ENCODE measurements at regions not wholly inside any gene's neighbourhood (a gene's known extent, or its start where the extent isn't known, plus 50 kb on each side); places are given as distances from the start of the nearest gene placed in this dataset.

GRCh38 chr6:99814230-99814928 is 179.6 kb downstream of the MCHR2 start:
- H3K36me3 ChIP-seq (ENCODE audit: control insufficient read depth in 2 of 2, extremely low read depth in 1 of 2, insufficient read depth in 2 of 2, low read length in 2 of 2), result no peaks in the 10 kb centered on the region
- no peak overlapping the region for H3K27ac ChIP-seq (ENCODE audit: control insufficient read depth, insufficient read depth, low read length)
- TF ChIP-seq EZH2 (IDR thresholded peaks at IDR 0.05; ENCODE audit: low read length), result no peak
- TF ChIP-seq, protein P1, sequence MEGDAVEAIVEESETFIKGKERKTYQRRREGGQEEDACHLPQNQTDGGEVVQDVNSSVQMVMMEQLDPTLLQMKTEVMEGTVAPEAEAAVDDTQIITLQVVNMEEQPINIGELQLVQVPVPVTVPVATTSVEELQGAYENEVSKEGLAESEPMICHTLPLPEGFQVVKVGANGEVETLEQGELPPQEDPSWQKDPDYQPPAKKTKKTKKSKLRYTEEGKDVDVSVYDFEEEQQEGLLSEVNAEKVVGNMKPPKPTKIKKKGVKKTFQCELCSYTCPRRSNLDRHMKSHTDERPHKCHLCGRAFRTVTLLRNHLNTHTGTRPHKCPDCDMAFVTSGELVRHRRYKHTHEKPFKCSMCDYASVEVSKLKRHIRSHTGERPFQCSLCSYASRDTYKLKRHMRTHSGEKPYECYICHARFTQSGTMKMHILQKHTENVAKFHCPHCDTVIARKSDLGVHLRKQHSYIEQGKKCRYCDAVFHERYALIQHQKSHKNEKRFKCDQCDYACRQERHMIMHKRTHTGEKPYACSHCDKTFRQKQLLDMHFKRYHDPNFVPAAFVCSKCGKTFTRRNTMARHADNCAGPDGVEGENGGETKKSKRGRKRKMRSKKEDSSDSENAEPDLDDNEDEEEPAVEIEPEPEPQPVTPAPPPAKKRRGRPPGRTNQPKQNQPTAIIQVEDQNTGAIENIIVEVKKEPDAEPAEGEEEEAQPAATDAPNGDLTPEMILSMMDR (optimal IDR thresholded peaks at IDR 0.05 in 1 of 3, IDR thresholded peaks at IDR 0.05 in 1 of 3, conservative IDR thresholded peaks at IDR 0.05 in 1 of 3; ENCODE audit: extremely low read depth in 1 of 3, insufficient read depth in 2 of 3, low read length in 3 of 3), result no peak
- no peaks in the 10 kb centered on the region for H3K79me2 ChIP-seq (ENCODE audit: control insufficient read depth, insufficient read depth, low read length)
- no peaks in the 10 kb centered on the region for H4K20me1 ChIP-seq (ENCODE audit: control insufficient read depth, extremely low read depth, insufficient read depth, low read length)
- no peaks in the 10 kb centered on the region for H3K4me1 ChIP-seq (ENCODE audit: control insufficient read depth, extremely low read depth, insufficient read depth, low read length)
- H3K9me1 ChIP-seq (ENCODE audit: control insufficient read depth, extremely low read depth, insufficient read depth, low read length), result no peaks in the 10 kb centered on the region
- dilution Hi-C loops (cut with MboI; ENCODE audit: extremely low pct_ligation_motif_present, low sequenced_read_pairs), result no loop called here
- DNase-seq (ENCODE audit: low read depth, low spot score), result no peak
- no peaks in the 10 kb centered on the region for H3K27me3 ChIP-seq (ENCODE audit: control insufficient read depth, extremely low read depth, insufficient read depth, low read length)
- H3K9me3 ChIP-seq (ENCODE audit: control insufficient read depth, low read depth, low read length), result no peaks in the 10 kb centered on the region
- no peak for FAIRE-seq
- H3K9ac ChIP-seq (ENCODE audit: control insufficient read depth, extremely low read depth, insufficient read depth, low read length), result no peak overlapping the region
- H3K4me2 ChIP-seq (ENCODE audit: control insufficient read depth, extremely low read depth, insufficient read depth, low read depth, low read length), result no peak overlapping the region
- H2AFZ ChIP-seq (ENCODE audit: control insufficient read depth, low read length), result no peak overlapping the region
- H3K4me3 ChIP-seq (ENCODE audit: control insufficient read depth in 2 of 3, extremely low read depth in 1 of 3, insufficient read depth in 2 of 3, low read depth in 1 of 3, low read length in 3 of 3), result no peak overlapping the region

- Histone ChIP-seq H3K27ac (ENCODE audit: control insufficient read depth, insufficient read depth, low read length) (no peak overlapping the region), H3K9me3 (ENCODE audit: control insufficient read depth, low read depth, low read length) (no peaks in the 10 kb centered on the region), H3K27me3 (ENCODE audit: control insufficient read depth, extremely low read depth, insufficient read depth, low read length) (no peaks in the 10 kb centered on the region), H3K4me2 (ENCODE audit: control insufficient read depth, extremely low read depth, insufficient read depth, low read depth, low read length) (no peak overlapping the region), H3K79me2 (ENCODE audit: control insufficient read depth, insufficient read depth, low read length) (no peaks in the 10 kb centered on the region), H4K20me1 (ENCODE audit: control insufficient read depth, extremely low read depth, insufficient read depth, low read length) (no peaks in the 10 kb centered on the region), H3K9ac (ENCODE audit: control insufficient read depth, extremely low read depth, insufficient read depth, low read length) (no peak overlapping the region), H2AFZ (ENCODE audit: control insufficient read depth, low read length) (no peak overlapping the region), H3K36me3 (ENCODE audit: control insufficient read depth in 2 of 2, extremely low read depth in 1 of 2, insufficient read depth in 2 of 2, low read length in 2 of 2) (no peaks in the 10 kb centered on the region), H3K4me1 (ENCODE audit: control insufficient read depth, extremely low read depth, insufficient read depth, low read length) (peaks cover 2% of the 10 kb centered on the region), H3K9me1 (ENCODE audit: control insufficient read depth, extremely low read depth, insufficient read depth, low read length) (no peaks in the 10 kb centered on the region), H3K4me3 (ENCODE audit: control insufficient read depth in 2 of 3, extremely low read depth in 1 of 3, insufficient read depth in 2 of 3, low read depth in 1 of 3, low read length in 3 of 3) (no peak overlapping the region)
- no peak for DNase-seq (ENCODE audit: low read depth, low spot score)
- FAIRE-seq, result no peak
- no peak for TF ChIP-seq EZH2 (IDR thresholded peaks at IDR 0.05; ENCODE audit: low read length)
- TF ChIP-seq, protein P1 (optimal IDR thresholded peaks at IDR 0.05 in 1 of 3, IDR thresholded peaks at IDR 0.05 in 1 of 3, conservative IDR thresholded peaks at IDR 0.05 in 1 of 3; ENCODE audit: extremely low read depth in 1 of 3, insufficient read depth in 2 of 3, low read length in 3 of 3), result no peak
- dilution Hi-C loops (cut with MboI; ENCODE audit: extremely low pct_ligation_motif_present, low sequenced_read_pairs), result no loop called here
Observed at GRCh38 chr6:99816795-99817194, 177.2 kb downstream of the MCHR2 start.
